ENCODE measurements at regions not wholly inside any gene's neighbourhood (a gene's known extent, or its start where the extent isn't known, plus 50 kb on each side); places are given as distances from the start of the nearest gene placed in this dataset.

GRCh38 chr3:137078040-137078439 is 120.3 kb downstream of the IL20RB start:
- Mint-ChIP-seq H3K36me3 (ENCODE audit: low read depth) (no peaks in the 10 kb centered on the region), H3K27me3 (ENCODE audit: low read depth) (peaks cover 4% of the 10 kb centered on the region), H3K9me3 (no peaks in the 10 kb centered on the region), H3K4me1 (no peaks in the 10 kb centered on the region), H3K4me3 (no peak overlapping the region), H3K27ac (no peak overlapping the region)
- TF ChIP-seq, protein P1, sequence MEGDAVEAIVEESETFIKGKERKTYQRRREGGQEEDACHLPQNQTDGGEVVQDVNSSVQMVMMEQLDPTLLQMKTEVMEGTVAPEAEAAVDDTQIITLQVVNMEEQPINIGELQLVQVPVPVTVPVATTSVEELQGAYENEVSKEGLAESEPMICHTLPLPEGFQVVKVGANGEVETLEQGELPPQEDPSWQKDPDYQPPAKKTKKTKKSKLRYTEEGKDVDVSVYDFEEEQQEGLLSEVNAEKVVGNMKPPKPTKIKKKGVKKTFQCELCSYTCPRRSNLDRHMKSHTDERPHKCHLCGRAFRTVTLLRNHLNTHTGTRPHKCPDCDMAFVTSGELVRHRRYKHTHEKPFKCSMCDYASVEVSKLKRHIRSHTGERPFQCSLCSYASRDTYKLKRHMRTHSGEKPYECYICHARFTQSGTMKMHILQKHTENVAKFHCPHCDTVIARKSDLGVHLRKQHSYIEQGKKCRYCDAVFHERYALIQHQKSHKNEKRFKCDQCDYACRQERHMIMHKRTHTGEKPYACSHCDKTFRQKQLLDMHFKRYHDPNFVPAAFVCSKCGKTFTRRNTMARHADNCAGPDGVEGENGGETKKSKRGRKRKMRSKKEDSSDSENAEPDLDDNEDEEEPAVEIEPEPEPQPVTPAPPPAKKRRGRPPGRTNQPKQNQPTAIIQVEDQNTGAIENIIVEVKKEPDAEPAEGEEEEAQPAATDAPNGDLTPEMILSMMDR (IDR thresholded peaks at IDR 0.05; ENCODE audit: unreplicated experiment in 3 of 3): no peak

GRCh38 chr3:137079571-137079970 is 121.8 kb downstream of the IL20RB start:
- Mint-ChIP-seq H3K27ac (no peak overlapping the region), H3K27me3 (ENCODE audit: low read depth) (peaks cover 6% of the 10 kb centered on the region), H3K9me3 (no peaks in the 10 kb centered on the region), H3K4me3 (no peak overlapping the region), H3K36me3 (ENCODE audit: low read depth) (no peaks in the 10 kb centered on the region), H3K4me1 (no peaks in the 10 kb centered on the region)
- TF ChIP-seq, protein P1 (IDR thresholded peaks at IDR 0.05; ENCODE audit: unreplicated experiment in 3 of 3): no peak

- Mint-ChIP-seq H3K27ac (no peak overlapping the region), H3K36me3 (ENCODE audit: low read depth) (no peaks in the 10 kb centered on the region), H3K4me1 (no peaks in the 10 kb centered on the region), H3K27me3 (ENCODE audit: low read depth) (peaks cover 8% of the 10 kb centered on the region), H3K9me3 (no peaks in the 10 kb centered on the region), H3K4me3 (no peak overlapping the region)
- TF ChIP-seq, protein P1 (IDR thresholded peaks at IDR 0.05; ENCODE audit: unreplicated experiment in 3 of 3): no peak
Observed at GRCh38 chr3:137081711-137082110, 123.9 kb downstream of the IL20RB start.

DNA sequence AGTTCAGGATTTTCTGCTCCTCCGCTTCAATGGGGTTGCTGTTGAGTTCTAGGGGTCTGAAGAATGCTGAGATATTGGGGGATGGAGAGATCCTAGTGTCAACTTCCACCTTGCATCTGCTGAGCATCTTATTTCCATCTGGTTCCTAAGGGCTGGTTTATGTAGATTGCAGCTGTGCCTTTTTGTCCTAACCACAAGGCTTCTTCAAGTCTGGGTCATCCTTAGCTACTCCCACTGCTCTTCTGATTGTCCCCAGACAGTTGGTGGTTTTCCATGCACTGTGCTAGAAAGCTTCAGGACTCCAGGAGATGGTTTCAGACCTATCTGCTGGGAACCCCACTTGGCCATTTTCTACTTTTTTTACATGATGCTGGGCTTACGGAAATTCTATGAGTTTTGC is 125.0 kb downstream of the IL20RB start:
- Mint-ChIP-seq H3K4me3 (no peak overlapping the region), H3K27ac (no peak overlapping the region), H3K27me3 (ENCODE audit: low read depth) (peaks cover 8% of the 10 kb centered on the region), H3K36me3 (ENCODE audit: low read depth) (no peaks in the 10 kb centered on the region), H3K4me1 (no peaks in the 10 kb centered on the region), H3K9me3 (no peaks in the 10 kb centered on the region)
- TF ChIP-seq, protein P1 (IDR thresholded peaks at IDR 0.05; ENCODE audit: unreplicated experiment in 3 of 3): no peak

DNA sequence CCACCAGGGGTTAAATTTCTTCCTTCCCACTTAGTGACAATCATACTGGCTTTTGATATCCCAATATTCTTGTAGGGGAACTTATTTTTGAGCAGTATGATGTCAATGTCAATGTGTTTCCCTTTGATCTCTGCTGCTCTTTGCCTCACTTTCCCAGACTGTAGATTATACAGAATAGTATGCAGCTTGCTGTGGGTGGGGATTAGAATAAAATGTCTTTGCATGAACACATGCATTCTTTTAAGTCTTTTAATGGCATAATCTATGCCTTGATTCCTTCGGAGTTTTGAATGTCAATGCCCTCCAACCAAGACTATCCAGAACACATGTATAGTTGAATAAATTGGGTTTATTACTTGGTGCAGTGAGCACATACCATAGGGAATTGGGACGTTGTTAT is 125.5 kb downstream of the IL20RB start:
- H3K4me3 Mint-ChIP-seq: no peak overlapping the region
- H3K36me3 Mint-ChIP-seq (ENCODE audit: low read depth): no peaks in the 10 kb centered on the region
- peaks cover 8% of the 10 kb centered on the region for H3K27me3 Mint-ChIP-seq (ENCODE audit: low read depth)
- H3K9me3 Mint-ChIP-seq: no peaks in the 10 kb centered on the region
- TF ChIP-seq, protein P1 (IDR thresholded peaks at IDR 0.05; ENCODE audit: unreplicated experiment in 3 of 3): no peak
- no peak overlapping the region for H3K27ac Mint-ChIP-seq
- H3K4me1 Mint-ChIP-seq: no peaks in the 10 kb centered on the region

- Mint-ChIP-seq H3K4me3 (no peak overlapping the region), H3K36me3 (ENCODE audit: low read depth) (no peaks in the 10 kb centered on the region)
- TF ChIP-seq, protein P1 (IDR thresholded peaks at IDR 0.05; ENCODE audit: unreplicated experiment in 3 of 3): no peak
Observed at GRCh38 chr3:137084586-137084985, 126.8 kb downstream of the IL20RB start.

More at GRCh38 chr3:137084586-137084985, 126.8 kb downstream of the IL20RB start:
- no peaks in the 10 kb centered on the region for H3K9me3 Mint-ChIP-seq
- no peak overlapping the region for H3K27ac Mint-ChIP-seq
- H3K27me3 Mint-ChIP-seq (ENCODE audit: low read depth): peaks cover 8% of the 10 kb centered on the region
- no peaks in the 10 kb centered on the region for H3K4me1 Mint-ChIP-seq
